ENCODE measurements at regions not wholly inside any gene's neighbourhood (a gene's known extent, or its start where the extent isn't known, plus 50 kb on each side); places are given as distances from the start of the nearest gene placed in this dataset.

- intact Hi-C loops (cut with DNase I): no loop called here
- H3K27me3 ChIP-seq: no peaks in the 10 kb centered on the region
- 25% methylated on average over 1 of the region's 2 CpGs for WGBS (ENCODE audit: insufficient coverage, low coverage, low lambda C conversion rate, missing lambda C conversion rate)
- H3K27ac ChIP-seq: no peak overlapping the region
- no peaks in the 10 kb centered on the region for H3K36me3 ChIP-seq
- TF ChIP-seq POLR2A (IDR thresholded peaks at IDR 0.05) (no peak), CTCF (IDR thresholded peaks at IDR 0.05) (no peak)
- no peaks in the 10 kb centered on the region for H3K9me3 ChIP-seq
- no peak overlapping the region for H3K4me3 ChIP-seq
- no peak for DNase-seq
- ATAC-seq: no peak
- H3K4me1 ChIP-seq: no peaks in the 10 kb centered on the region
Observed at GRCh38 chr6:33950472-33950881, 146.7 kb upstream of the MLN start.

GRCh38 chr6:33949877-33950435, 146.2 kb upstream of the MLN start:
- ATAC-seq (no peak), DNase-seq (no peak)
- Histone ChIP-seq H3K4me3 (no peak overlapping the region), H3K27ac (no peak overlapping the region), H3K36me3 (no peaks in the 10 kb centered on the region), H3K9me3 (no peaks in the 10 kb centered on the region), H3K27me3 (no peaks in the 10 kb centered on the region), H3K4me1 (no peaks in the 10 kb centered on the region)
- TF ChIP-seq CTCF (IDR thresholded peaks at IDR 0.05) (no peak), POLR2A (IDR thresholded peaks at IDR 0.05) (no peak)
- no CpG with 5 or more reads among the region's 9 CpGs for WGBS (ENCODE audit: insufficient coverage, low coverage, low lambda C conversion rate, missing lambda C conversion rate)
- intact Hi-C loops (cut with DNase I): no loop called here

GRCh38 chr6:33949111-33949510, 145.3 kb upstream of the MLN start:
- TF ChIP-seq POLR2A (IDR thresholded peaks at IDR 0.05) (no peak), CTCF (IDR thresholded peaks at IDR 0.05) (no peak)
- Histone ChIP-seq H3K27ac (no peak overlapping the region), H3K4me3 (no peak overlapping the region), H3K36me3 (no peaks in the 10 kb centered on the region), H3K9me3 (no peaks in the 10 kb centered on the region), H3K27me3 (no peaks in the 10 kb centered on the region), H3K4me1 (no peaks in the 10 kb centered on the region)
- ATAC-seq (no peak), DNase-seq (no peak)
- intact Hi-C loops (cut with DNase I): no loop called here
- 76% methylated on average over 2 of the region's 5 CpGs for WGBS (ENCODE audit: insufficient coverage, low coverage, low lambda C conversion rate, missing lambda C conversion rate)

- intact Hi-C loops (cut with DNase I): no loop called here
- Histone ChIP-seq H3K9me3 (peaks cover 0 to 2% (median 0%) of the 10 kb centered on the region in 4 donors), H3K27me3 (no peaks in the 10 kb centered on the region), H3K4me3 (no peak overlapping the region), H3K27ac (no peak overlapping the region), H3K36me3 (no peaks in the 10 kb centered on the region), H3K4me1 (no peaks in the 10 kb centered on the region)
- no peak for DNase-seq
- 91% methylated on average over 6 of the region's 6 CpGs for WGBS (ENCODE audit: insufficient coverage, low coverage, low lambda C conversion rate, missing lambda C conversion rate)
- ATAC-seq: no peak
- no peak for TF ChIP-seq CTCF (IDR thresholded peaks at IDR 0.05)
- TF ChIP-seq POLR2A (IDR thresholded peaks at IDR 0.05): no peak
Observed at GRCh38 chr6:33947916-33948594, 144.3 kb upstream of the MLN start.
